ENCODE measurements at regions not wholly inside any gene's neighbourhood (a gene's known extent, or its start where the extent isn't known, plus 50 kb on each side); places are given as distances from the start of the nearest gene placed in this dataset.

DNA sequence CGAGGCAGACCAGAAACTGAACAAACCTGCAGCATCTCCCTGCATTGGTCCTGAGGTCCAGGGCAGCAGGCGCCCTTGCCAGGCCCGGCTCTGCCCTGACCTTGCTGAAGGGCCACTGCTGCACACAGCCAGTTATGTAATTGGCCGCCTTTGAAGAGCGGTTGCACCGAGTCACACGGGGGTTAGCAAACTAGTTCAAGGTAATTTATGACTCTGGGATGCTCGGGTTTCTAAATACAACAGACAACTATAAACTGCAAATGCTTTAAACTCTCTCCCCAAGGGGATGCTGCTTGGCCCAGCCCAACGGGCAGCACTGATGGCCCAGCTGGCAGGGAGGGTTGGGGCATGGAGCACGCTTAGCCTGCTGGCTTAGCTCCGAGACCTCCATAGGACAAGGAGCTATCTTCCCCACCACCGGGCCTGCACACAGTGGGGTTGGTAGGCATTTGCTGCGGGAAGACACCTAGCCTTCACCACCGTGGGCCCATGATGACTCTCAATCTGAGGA lies 60.3 kb upstream of the IQSEC1 start:
- 86% methylated on average over 14 of the region's 14 CpGs for WGBS, 2 donors
- Histone ChIP-seq H3K27ac (ENCODE audit: low read depth in 1 of 2, low read length in 1 of 2) (no peak overlapping the region), H3K4me3 (no peak overlapping the region), H3K36me3 (ENCODE audit: control insufficient read depth in 4 of 4, insufficient read depth in 4 of 4, low read length in 4 of 4) (no peaks in the 10 kb centered on the region), H3K27me3 (ENCODE audit: control insufficient read depth in 3 of 3, insufficient read depth in 3 of 3, low read length in 2 of 3) (peaks cover 0 to 2% (median 0%) of the 10 kb centered on the region in 3 donors), H3K4me1 (ENCODE audit: control insufficient read depth in 5 of 5, insufficient read depth in 5 of 5, low read length in 5 of 5) (no peaks in the 10 kb centered on the region), H3K9me3 (ENCODE audit: control insufficient read depth in 4 of 4, insufficient read depth in 3 of 4, low read length in 3 of 4) (no peaks in the 10 kb centered on the region), H3K9ac (ENCODE audit: insufficient read depth in 1 of 2, low read length in 2 of 2) (no peak overlapping the region)
- ATAC-seq (ENCODE audit: insufficient read depth, low FRiP score) (no peak), DNase-seq (no peak)
- TF ChIP-seq, protein P1, sequence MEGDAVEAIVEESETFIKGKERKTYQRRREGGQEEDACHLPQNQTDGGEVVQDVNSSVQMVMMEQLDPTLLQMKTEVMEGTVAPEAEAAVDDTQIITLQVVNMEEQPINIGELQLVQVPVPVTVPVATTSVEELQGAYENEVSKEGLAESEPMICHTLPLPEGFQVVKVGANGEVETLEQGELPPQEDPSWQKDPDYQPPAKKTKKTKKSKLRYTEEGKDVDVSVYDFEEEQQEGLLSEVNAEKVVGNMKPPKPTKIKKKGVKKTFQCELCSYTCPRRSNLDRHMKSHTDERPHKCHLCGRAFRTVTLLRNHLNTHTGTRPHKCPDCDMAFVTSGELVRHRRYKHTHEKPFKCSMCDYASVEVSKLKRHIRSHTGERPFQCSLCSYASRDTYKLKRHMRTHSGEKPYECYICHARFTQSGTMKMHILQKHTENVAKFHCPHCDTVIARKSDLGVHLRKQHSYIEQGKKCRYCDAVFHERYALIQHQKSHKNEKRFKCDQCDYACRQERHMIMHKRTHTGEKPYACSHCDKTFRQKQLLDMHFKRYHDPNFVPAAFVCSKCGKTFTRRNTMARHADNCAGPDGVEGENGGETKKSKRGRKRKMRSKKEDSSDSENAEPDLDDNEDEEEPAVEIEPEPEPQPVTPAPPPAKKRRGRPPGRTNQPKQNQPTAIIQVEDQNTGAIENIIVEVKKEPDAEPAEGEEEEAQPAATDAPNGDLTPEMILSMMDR (IDR thresholded peaks at IDR 0.05; ENCODE audit: control extremely low read depth, extremely low read depth) = no peak

DNA sequence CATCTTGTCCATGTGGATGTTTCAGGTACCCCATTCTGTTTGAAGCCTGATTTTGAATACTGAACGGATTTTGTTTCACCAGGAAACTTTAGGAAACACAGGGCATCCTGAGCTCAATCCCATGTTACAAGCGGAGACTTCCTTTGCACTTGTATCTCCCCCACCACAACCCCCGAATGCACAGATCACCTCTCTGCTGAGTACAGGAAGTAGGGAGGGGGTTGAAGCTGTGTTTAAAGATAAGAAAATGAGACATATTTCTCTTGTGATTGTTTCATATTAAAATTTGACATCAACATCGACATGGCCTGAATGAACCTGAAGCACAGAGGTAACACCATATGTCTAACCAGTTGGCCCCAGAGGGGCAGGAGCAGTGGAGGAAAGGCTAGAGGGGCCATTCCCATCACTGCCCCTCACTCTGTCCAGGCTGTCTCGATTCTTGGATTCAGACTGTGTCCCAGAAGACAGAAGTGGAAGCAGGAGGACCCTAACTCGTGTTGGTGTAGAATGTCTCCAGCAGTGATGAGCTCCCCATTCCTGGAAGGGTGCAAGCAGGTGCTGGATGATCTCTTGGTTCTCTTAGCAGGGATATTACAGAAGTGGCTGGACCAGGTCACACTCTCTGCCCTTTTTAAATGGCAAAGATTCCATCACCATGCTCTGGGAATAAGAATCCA lies 59.6 kb upstream of the IQSEC1 start:
- H3K27me3 ChIP-seq (ENCODE audit: control insufficient read depth in 3 of 3, insufficient read depth in 3 of 3, low read length in 2 of 3) = peaks cover 0 to 3% (median 2%) of the 10 kb centered on the region in 3 donors
- DNase-seq (no peak), ATAC-seq (ENCODE audit: insufficient read depth, low FRiP score) (no peak)

DNA sequence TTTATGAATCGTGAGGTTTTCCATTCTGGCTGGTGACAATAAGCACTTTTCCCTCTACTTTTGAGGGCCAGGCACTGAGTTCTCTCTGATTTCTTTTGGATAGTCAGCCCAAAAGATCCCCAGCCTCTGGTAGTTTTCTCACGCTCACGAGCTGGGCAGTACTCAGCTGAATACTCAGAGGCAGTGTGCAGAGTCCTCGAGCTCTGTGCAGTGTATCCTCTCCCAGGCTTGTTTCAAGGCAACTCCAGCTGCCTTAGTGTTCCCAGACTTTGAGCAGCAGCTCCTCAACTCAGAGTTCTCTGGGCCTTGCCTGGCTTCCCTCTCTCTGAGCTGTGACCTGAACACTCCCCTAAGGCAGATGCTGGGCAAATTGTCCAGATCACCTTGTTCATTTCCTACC lies 59.1 kb upstream of the IQSEC1 start:
- Histone ChIP-seq H3K9me3 (ENCODE audit: control insufficient read depth in 4 of 4, insufficient read depth in 3 of 4, low read length in 3 of 4) (no peaks in the 10 kb centered on the region), H3K36me3 (ENCODE audit: control insufficient read depth in 4 of 4, insufficient read depth in 4 of 4, low read length in 4 of 4) (no peaks in the 10 kb centered on the region), H3K9ac (ENCODE audit: insufficient read depth in 1 of 2, low read length in 2 of 2) (no peak overlapping the region), H3K4me1 (ENCODE audit: control insufficient read depth in 5 of 5, insufficient read depth in 5 of 5, low read length in 5 of 5) (no peaks in the 10 kb centered on the region), H3K27ac (ENCODE audit: low read depth in 1 of 2, low read length in 1 of 2) (no peak overlapping the region), H3K27me3 (ENCODE audit: control insufficient read depth in 3 of 3, insufficient read depth in 3 of 3, low read length in 2 of 3) (peaks cover 0 to 3% (median 2%) of the 10 kb centered on the region in 3 donors), H3K4me3 (no peak overlapping the region)
- no peak for ATAC-seq (ENCODE audit: insufficient read depth, low FRiP score)
- TF ChIP-seq, protein P1 (IDR thresholded peaks at IDR 0.05; ENCODE audit: control extremely low read depth, extremely low read depth) = no peak
- WGBS, 2 donors = 66 to 72% methylated on average over 4 of the region's 4 CpGs
- no peak for DNase-seq

More for the DNA sequence above, 59.6 kb upstream of the IQSEC1 start:
- WGBS, 2 donors = 32 to 37% methylated on average over 6 of the region's 6 CpGs
- H3K27ac ChIP-seq (ENCODE audit: low read depth in 1 of 2, low read length in 1 of 2) = no peak overlapping the region
- TF ChIP-seq, protein P1 (IDR thresholded peaks at IDR 0.05; ENCODE audit: control extremely low read depth, extremely low read depth) = no peak
- no peaks in the 10 kb centered on the region for H3K9me3 ChIP-seq (ENCODE audit: control insufficient read depth in 4 of 4, insufficient read depth in 3 of 4, low read length in 3 of 4)
- no peaks in the 10 kb centered on the region for H3K4me1 ChIP-seq (ENCODE audit: control insufficient read depth in 5 of 5, insufficient read depth in 5 of 5, low read length in 5 of 5)
- H3K9ac ChIP-seq (ENCODE audit: insufficient read depth in 1 of 2, low read length in 2 of 2) = no peak overlapping the region
- H3K36me3 ChIP-seq (ENCODE audit: control insufficient read depth in 4 of 4, insufficient read depth in 4 of 4, low read length in 4 of 4) = no peaks in the 10 kb centered on the region
- no peak overlapping the region for H3K4me3 ChIP-seq
